ENCODE measurements at regions not wholly inside any gene's neighbourhood (a gene's known extent, or its start where the extent isn't known, plus 50 kb on each side); places are given as distances from the start of the nearest gene placed in this dataset.

- TF ChIP-seq POLR2AphosphoS5 (IDR thresholded peaks at IDR 0.05; ENCODE audit: low read depth, low read length), result no peak
- no peak for TF ChIP-seq SIN3A (IDR thresholded peaks at IDR 0.05; ENCODE audit: borderline replicate concordance, insufficient read depth, low read length)
- TF ChIP-seq TAF1 (IDR thresholded peaks at IDR 0.05; ENCODE audit: borderline replicate concordance, insufficient read depth, low read length), result no peak
- TF ChIP-seq FOXP2 (optimal IDR thresholded peaks at IDR 0.05; ENCODE audit: borderline replicate concordance, extremely low read depth, extremely low read length, insufficient read depth), result no peak
- TF ChIP-seq, protein P1, sequence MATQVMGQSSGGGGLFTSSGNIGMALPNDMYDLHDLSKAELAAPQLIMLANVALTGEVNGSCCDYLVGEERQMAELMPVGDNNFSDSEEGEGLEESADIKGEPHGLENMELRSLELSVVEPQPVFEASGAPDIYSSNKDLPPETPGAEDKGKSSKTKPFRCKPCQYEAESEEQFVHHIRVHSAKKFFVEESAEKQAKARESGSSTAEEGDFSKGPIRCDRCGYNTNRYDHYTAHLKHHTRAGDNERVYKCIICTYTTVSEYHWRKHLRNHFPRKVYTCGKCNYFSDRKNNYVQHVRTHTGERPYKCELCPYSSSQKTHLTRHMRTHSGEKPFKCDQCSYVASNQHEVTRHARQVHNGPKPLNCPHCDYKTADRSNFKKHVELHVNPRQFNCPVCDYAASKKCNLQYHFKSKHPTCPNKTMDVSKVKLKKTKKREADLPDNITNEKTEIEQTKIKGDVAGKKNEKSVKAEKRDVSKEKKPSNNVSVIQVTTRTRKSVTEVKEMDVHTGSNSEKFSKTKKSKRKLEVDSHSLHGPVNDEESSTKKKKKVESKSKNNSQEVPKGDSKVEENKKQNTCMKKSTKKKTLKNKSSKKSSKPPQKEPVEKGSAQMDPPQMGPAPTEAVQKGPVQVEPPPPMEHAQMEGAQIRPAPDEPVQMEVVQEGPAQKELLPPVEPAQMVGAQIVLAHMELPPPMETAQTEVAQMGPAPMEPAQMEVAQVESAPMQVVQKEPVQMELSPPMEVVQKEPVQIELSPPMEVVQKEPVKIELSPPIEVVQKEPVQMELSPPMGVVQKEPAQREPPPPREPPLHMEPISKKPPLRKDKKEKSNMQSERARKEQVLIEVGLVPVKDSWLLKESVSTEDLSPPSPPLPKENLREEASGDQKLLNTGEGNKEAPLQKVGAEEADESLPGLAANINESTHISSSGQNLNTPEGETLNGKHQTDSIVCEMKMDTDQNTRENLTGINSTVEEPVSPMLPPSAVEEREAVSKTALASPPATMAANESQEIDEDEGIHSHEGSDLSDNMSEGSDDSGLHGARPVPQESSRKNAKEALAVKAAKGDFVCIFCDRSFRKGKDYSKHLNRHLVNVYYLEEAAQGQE (IDR thresholded peaks at IDR 0.05; ENCODE audit: insufficient read depth in 1 of 2, low read depth in 2 of 2, low read length in 2 of 2), result no peak
Observed at GRCh38 chr15:93476491-93477177, 387.6 kb upstream of the RGMA start.

- TF ChIP-seq FOXP2 (optimal IDR thresholded peaks at IDR 0.05; ENCODE audit: borderline replicate concordance, extremely low read depth, extremely low read length, insufficient read depth) (no peak), TAF1 (IDR thresholded peaks at IDR 0.05; ENCODE audit: borderline replicate concordance, insufficient read depth, low read length) (no peak), SIN3A (IDR thresholded peaks at IDR 0.05; ENCODE audit: borderline replicate concordance, insufficient read depth, low read length) (no peak), POLR2AphosphoS5 (IDR thresholded peaks at IDR 0.05; ENCODE audit: low read depth, low read length) (no peak)
- TF ChIP-seq, protein P1 (IDR thresholded peaks at IDR 0.05; ENCODE audit: insufficient read depth in 1 of 2, low read depth in 2 of 2, low read length in 2 of 2), result no peak
Observed at GRCh38 chr15:93474728-93475127, 385.7 kb upstream of the RGMA start.

DNA sequence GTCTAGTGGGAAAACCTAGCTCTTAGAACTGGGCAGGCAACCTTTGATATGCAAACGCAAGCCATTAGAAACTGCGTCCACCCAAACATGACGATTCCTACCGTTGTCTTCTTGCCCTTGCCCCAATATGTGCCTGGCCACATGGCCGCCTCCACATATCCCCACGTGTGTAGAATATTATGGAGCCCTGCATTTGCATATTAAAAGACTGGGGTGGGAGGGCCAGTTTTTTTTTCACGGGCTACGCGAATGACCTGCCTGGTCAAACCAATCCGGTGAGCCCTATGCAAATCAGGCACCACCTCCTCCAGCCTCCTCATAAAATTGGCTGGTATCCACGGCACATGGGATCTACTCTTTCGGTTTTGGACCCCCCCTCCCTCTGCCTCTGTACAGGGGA, 381.0 kb upstream of the RGMA start:
- TF ChIP-seq, protein P1 (IDR thresholded peaks at IDR 0.05; ENCODE audit: insufficient read depth in 1 of 2, low read depth in 2 of 2, low read length in 2 of 2), result no peak

DNA sequence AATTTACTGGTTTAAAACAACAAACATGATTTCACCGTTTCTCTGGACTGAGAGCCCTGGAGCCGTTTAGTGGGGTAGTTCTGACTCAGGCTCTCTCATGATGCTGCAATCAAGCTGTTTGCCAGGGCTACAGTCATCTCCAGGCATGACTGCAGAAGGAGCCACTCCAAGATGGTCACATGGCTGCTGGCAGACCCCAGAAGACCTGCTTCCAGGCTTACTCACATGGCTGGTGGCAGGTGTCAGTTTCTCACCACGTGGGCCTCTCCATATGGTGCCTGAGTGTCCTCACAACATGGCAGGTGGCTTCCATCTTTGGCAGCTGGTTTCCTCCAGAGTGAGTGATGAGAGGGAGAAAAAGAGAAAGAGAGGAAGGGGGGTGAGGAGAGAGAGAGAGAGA, 378.3 kb upstream of the RGMA start:
- TF ChIP-seq FOXP2 (optimal IDR thresholded peaks at IDR 0.05; ENCODE audit: borderline replicate concordance, extremely low read depth, extremely low read length, insufficient read depth) (no peak), POLR2AphosphoS5 (IDR thresholded peaks at IDR 0.05; ENCODE audit: low read depth, low read length) (no peak), TAF1 (IDR thresholded peaks at IDR 0.05; ENCODE audit: borderline replicate concordance, insufficient read depth, low read length) (no peak), SIN3A (IDR thresholded peaks at IDR 0.05; ENCODE audit: borderline replicate concordance, insufficient read depth, low read length) (no peak)
- TF ChIP-seq, protein P1 (IDR thresholded peaks at IDR 0.05; ENCODE audit: insufficient read depth in 1 of 2, low read depth in 2 of 2, low read length in 2 of 2), result no peak

GRCh38 chr15:93466380-93466779, 377.4 kb upstream of the RGMA start:
- no peak for TF ChIP-seq FOXP2 (optimal IDR thresholded peaks at IDR 0.05; ENCODE audit: borderline replicate concordance, extremely low read depth, extremely low read length, insufficient read depth)
- TF ChIP-seq, protein P1 (IDR thresholded peaks at IDR 0.05; ENCODE audit: insufficient read depth in 1 of 2, low read depth in 2 of 2, low read length in 2 of 2), result no peak
- no peak for TF ChIP-seq SIN3A (IDR thresholded peaks at IDR 0.05; ENCODE audit: borderline replicate concordance, insufficient read depth, low read length)
- no peak for TF ChIP-seq TAF1 (IDR thresholded peaks at IDR 0.05; ENCODE audit: borderline replicate concordance, insufficient read depth, low read length)
- TF ChIP-seq POLR2AphosphoS5 (IDR thresholded peaks at IDR 0.05; ENCODE audit: low read depth, low read length), result no peak

Data from PFSK-1 (cell line).